ENCODE measurements at regions not wholly inside any gene's neighbourhood (a gene's known extent, or its start where the extent isn't known, plus 50 kb on each side); places are given as distances from the start of the nearest gene placed in this dataset.

- Histone ChIP-seq H3K14ac (ENCODE audit: insufficient read length) (peak overlapping the region; percentile 48), H2BK120ac (replicated peaks; ENCODE audit: low read depth, low read length) (no peak overlapping the region), H3K23me2 (ENCODE audit: low read depth, low read length) (no peaks in the 10 kb centered on the region), H3K18ac (ENCODE audit: extremely low read depth, low read length) (no peak overlapping the region), H4K8ac (ENCODE audit: extremely low read depth, insufficient read depth, low read length) (no peak overlapping the region), H3K27me3 (replicated peaks in 1 of 4; ENCODE audit: control insufficient read depth in 3 of 4, extremely low read depth in 1 of 4, insufficient read depth in 3 of 4, low read length in 3 of 4) (no peaks in the 10 kb centered on the region), H3K4me1 (replicated peaks in 1 of 4; ENCODE audit: control insufficient read depth in 3 of 4, insufficient read depth in 4 of 4, low read length in 3 of 4) (peaks cover 0 to 3% (median under 1%) of the 10 kb centered on the region in 4 experiments; a peak in 1 of 7 replicates), H3K9me3 (ENCODE audit: insufficient read depth in 2 of 2, low read depth in 1 of 2, low read length in 1 of 2) (0 out of 4 replicates have a peak, but pooled peaks cover 0 to 5% of the 10 kb centered on the region in 2 experiments), H3K36me3 (ENCODE audit: control insufficient read depth in 2 of 4, insufficient read depth in 4 of 4, low read length in 3 of 4) (no peaks in the 10 kb centered on the region), H2AFZ (ENCODE audit: low read length) (no peak overlapping the region), H3K79me2 (ENCODE audit: control insufficient read depth in 1 of 2, insufficient read depth in 2 of 2, low read length in 2 of 2) (no peaks in the 10 kb centered on the region), H2BK12ac (ENCODE audit: low read depth, low read length) (no peak overlapping the region; the same call in 1 of the 2 replicates), H3K27ac (ENCODE audit: low read depth, low read length) (no peak overlapping the region), H3K4ac (replicated peaks; ENCODE audit: insufficient read length, low read depth, low read length) (no peak overlapping the region), H3K23ac (ENCODE audit: insufficient read length) (no peak overlapping the region), H3K79me1 (ENCODE audit: low read depth, low read length) (no peaks in the 10 kb centered on the region), H2AK5ac (ENCODE audit: low read depth, low read length) (no peak overlapping the region), H2BK15ac (ENCODE audit: low read length) (no peak overlapping the region), H4K20me1 (replicated peaks in 1 of 2; ENCODE audit: control insufficient read depth in 1 of 2, insufficient read depth in 2 of 2, low read length in 2 of 2) (no peaks in the 10 kb centered on the region), H4K91ac (replicated peaks; ENCODE audit: insufficient read length, low read length) (no peak overlapping the region), H3K9ac (replicated peaks in 1 of 4; ENCODE audit: extremely low read depth in 1 of 4, low read depth in 3 of 4, low read length in 3 of 4) (no peak overlapping the region), H4K5ac (ENCODE audit: insufficient read length, low read depth, low read length) (no peak overlapping the region), H3K56ac (replicated peaks; ENCODE audit: insufficient read length, low read depth, low read length) (no peak overlapping the region), H2BK5ac (ENCODE audit: low read depth, low read length) (no peak overlapping the region), H2BK20ac (ENCODE audit: low read length) (no peak overlapping the region), H3K4me2 (ENCODE audit: insufficient read depth in 1 of 2, low read depth in 2 of 2, low read length in 2 of 2) (no peak overlapping the region), H3K4me3 (ENCODE audit: extremely low read depth in 1 of 4, insufficient read depth in 2 of 4, low read depth in 3 of 4, low read length in 4 of 4) (no peak overlapping the region)
- WGBS, 2 experiments (ENCODE audit: extremely low coverage in 1 of 2, insufficient coverage in 1 of 2, insufficient read length in 1 of 2, insufficient replicate concordance in 2 of 2, low coverage in 1 of 2, low lambda C conversion rate in 2 of 2, missing lambda C conversion rate in 1 of 2) = 71% methylated on average over 3 of the region's 3 CpGs; no CpG with 5 or more reads in 1 of the 2 experiments
- TF ChIP-seq KDM1A (IDR thresholded peaks at IDR 0.05; ENCODE audit: borderline replicate concordance, low read length) (no peak), GTF2F1 (IDR thresholded peaks at IDR 0.05; ENCODE audit: borderline replicate concordance, low read depth, low read length) (no peak), TAF1 (IDR thresholded peaks at IDR 0.05; ENCODE audit: low read depth, low read length) (no peak), BACH1 (IDR thresholded peaks at IDR 0.05; ENCODE audit: low read length) (no peak), BRCA1 (IDR thresholded peaks at IDR 0.05; ENCODE audit: low read depth, low read length) (no peak), RFX5 (IDR thresholded peaks at IDR 0.05; ENCODE audit: borderline replicate concordance, low read depth, low read length) (no peak), SAP30 (IDR thresholded peaks at IDR 0.05; ENCODE audit: insufficient read depth, insufficient replicate concordance, low read length) (no peak), KDM5A (IDR thresholded peaks at IDR 0.05; ENCODE audit: low read length) (no peak)
- CTCF ChIA-PET (ENCODE audit: partially characterized antibody) = no interaction called here
- DNase-seq (ENCODE audit: low read depth in 1 of 2, low spot score in 2 of 2) (no peak), FAIRE-seq (no peak)
- POLR2A ChIA-PET (ENCODE audit: partially characterized antibody) = no interaction called here
These were observed 498.2 kb downstream of the NSUN3 start for GRCh38 chr3:94561094-94561493.

Measured in H1 (cell line).